Tibial nerve (tissue), 4 donors: ENCODE measurements at regions not wholly inside any gene's neighbourhood (a gene's known extent, or its start where the extent isn't known, plus 50 kb on each side); places are given as distances from the start of the nearest gene placed in this dataset.

ENCODE experiments used
- DNase-seq, 2 donors: peaks; one replicate each; pipeline ENCODE4 v3.0.0-alpha.2; 2019; ENCODE audit warnings: low spot score in 2 of 2
- H3K27ac ChIP-seq, 4 donors: fragments of 200-600 bp; sonication (generic) in 3 of 4; one replicate each; pipeline ENCODE4 v1.5.1; 2017 to 2019; ENCODE audit warnings: mild to moderate bottlenecking in 1 of 4
- H3K27me3 ChIP-seq, 2 donors: fragments of 200-600 bp; sonication (generic) in 1 of 2; one replicate each; pipeline versions ENCODE4 v1.5.1 to v1.6.0; 2017 to 2019
- H3K36me3 ChIP-seq, 3 donors: fragments of 200-600 bp; sonication (generic); one replicate each; pipeline ENCODE4 v1.5.1; 2018 to 2019
- H3K4me1 ChIP-seq, 4 donors: fragments of 200-600 bp; sonication (generic) in 3 of 4; one replicate each; pipeline ENCODE4 v1.5.1; 2017 to 2019
- H3K4me3 ChIP-seq, 4 donors: fragments of 200-600 bp; sonication (generic) in 3 of 4; one replicate each; pipeline ENCODE4 v1.5.1; 2017 to 2019; ENCODE audit warnings: mild to moderate bottlenecking in 1 of 4, moderate library complexity in 1 of 4
- H3K9me3 ChIP-seq, 4 donors: fragments of 200-600 bp; sonication (generic) in 3 of 4; one replicate each; pipeline ENCODE4 v1.5.1; 2017 to 2019
- CTCF ChIP-seq, 5 experiments: fragments of 200-600 bp in 3 of 5; fragments of 450-650 bp in 2 of 5; sonication (generic) in 3 of 5; IDR thresholded peaks; one replicate each; pipeline ENCODE4 v1.5.1; 2016 to 2019; ENCODE audit warnings: antibody characterized with exemption in 5 of 5, mild to moderate bottlenecking in 3 of 5, moderate library complexity in 2 of 5
- EP300 ChIP-seq, 2 donors: sonication (generic); formaldehyde crosslinking; IDR thresholded peaks; one replicate each; pipeline ENCODE4 v1.6.1; 2017; ENCODE audit warnings: antibody characterized with exemption in 2 of 2, mild to moderate bottlenecking in 1 of 2
- POLR2A ChIP-seq, 2 donors: fragments of 450-650 bp; IDR thresholded peaks; one replicate each; pipeline ENCODE4 v1.6.1; 2017; ENCODE audit warnings: antibody characterized with exemption in 2 of 2, mild to moderate bottlenecking in 2 of 2, moderate library complexity in 2 of 2
- WGBS, 2 donors: methylation state at CpG; one replicate each; pipeline ENCODE4 v1.1.5; 2018; 5-methylcytosine and 5-hydroxymethylcytosine counted together

- H3K4me3 ChIP-seq, result no peak overlapping the region
- TF ChIP-seq CTCF (IDR thresholded peaks at IDR 0.05) (no peak), EP300 (IDR thresholded peaks at IDR 0.05) (no peak), POLR2A (IDR thresholded peaks at IDR 0.05) (no peak)
- no peak for DNase-seq
Observed at GRCh38 chr3:132084982-132085381, 50.2 kb upstream of the CPNE4 start.

GRCh38 chr3:132087356-132087755 is 52.5 kb upstream of the CPNE4 start:
- no peak for TF ChIP-seq CTCF (IDR thresholded peaks at IDR 0.05)
- no peak for TF ChIP-seq POLR2A (IDR thresholded peaks at IDR 0.05)
- TF ChIP-seq EP300 (IDR thresholded peaks at IDR 0.05), result no peak
- H3K27me3 ChIP-seq, result no peaks in the 10 kb centered on the region
- H3K4me1 ChIP-seq, result no peaks in the 10 kb centered on the region
- no peak for DNase-seq
- 57 to 58% methylated on average over 1 of the region's 1 CpG for WGBS, 2 donors
- no peaks in the 10 kb centered on the region for H3K36me3 ChIP-seq
- no peak overlapping the region for H3K4me3 ChIP-seq
- no peaks in the 10 kb centered on the region for H3K9me3 ChIP-seq
- H3K27ac ChIP-seq, result no peak overlapping the region

More at GRCh38 chr3:132084982-132085381, 50.2 kb upstream of the CPNE4 start:
- H3K27ac ChIP-seq, result no peak overlapping the region
- no peaks in the 10 kb centered on the region for H3K4me1 ChIP-seq
- no peaks in the 10 kb centered on the region for H3K27me3 ChIP-seq
- H3K9me3 ChIP-seq, result no peaks in the 10 kb centered on the region
- no peaks in the 10 kb centered on the region for H3K36me3 ChIP-seq

GRCh38 chr3:132088291-132088690 is 53.5 kb upstream of the CPNE4 start:
- Histone ChIP-seq H3K4me3 (no peak overlapping the region), H3K27me3 (no peaks in the 10 kb centered on the region), H3K4me1 (no peaks in the 10 kb centered on the region), H3K36me3 (no peaks in the 10 kb centered on the region), H3K27ac (no peak overlapping the region), H3K9me3 (no peaks in the 10 kb centered on the region)
- TF ChIP-seq EP300 (IDR thresholded peaks at IDR 0.05), result no peak
- TF ChIP-seq POLR2A (IDR thresholded peaks at IDR 0.05), result no peak
- TF ChIP-seq CTCF (IDR thresholded peaks at IDR 0.05), result no peak
- 57 to 71% methylated on average over 2 of the region's 2 CpGs for WGBS, 2 donors
- DNase-seq, result no peak

GRCh38 chr3:132090921-132091320 is 56.1 kb upstream of the CPNE4 start:
- no peak overlapping the region for H3K4me3 ChIP-seq
- no peaks in the 10 kb centered on the region for H3K36me3 ChIP-seq
- no peaks in the 10 kb centered on the region for H3K4me1 ChIP-seq
- 68 to 78% methylated on average over 2 of the region's 2 CpGs for WGBS, 2 donors
- no peak for DNase-seq
- no peak overlapping the region for H3K27ac ChIP-seq
- no peak for TF ChIP-seq CTCF (IDR thresholded peaks at IDR 0.05)
- H3K9me3 ChIP-seq, result no peaks in the 10 kb centered on the region
- no peaks in the 10 kb centered on the region for H3K27me3 ChIP-seq

- Histone ChIP-seq H3K4me3 (no peak overlapping the region), H3K4me1 (no peaks in the 10 kb centered on the region), H3K27ac (no peak overlapping the region), H3K27me3 (no peaks in the 10 kb centered on the region), H3K9me3 (peaks cover 0 to 27% (median 0%) of the 10 kb centered on the region in 4 donors), H3K36me3 (no peaks in the 10 kb centered on the region)
- WGBS, 2 donors, result 72 to 80% methylated on average over 1 of the region's 1 CpG
- TF ChIP-seq POLR2A (IDR thresholded peaks at IDR 0.05) (no peak), EP300 (IDR thresholded peaks at IDR 0.05) (no peak), CTCF (IDR thresholded peaks at IDR 0.05) (no peak)
- no peak for DNase-seq
Observed at GRCh38 chr3:132116601-132117000, 81.8 kb upstream of the CPNE4 start.
